GM21619 (cell line): ENCODE measurements at regions not wholly inside any gene's neighbourhood (a gene's known extent, or its start where the extent isn't known, plus 50 kb on each side); places are given as distances from the start of the nearest gene placed in this dataset.

Source experiments
- ATAC-seq: cut with Tn5 transposase; IDR thresholded peaks from one replicate; pipeline ENCODE4 v1.9.1; 2021; ENCODE audit not compliant: unreplicated experiment

DNA sequence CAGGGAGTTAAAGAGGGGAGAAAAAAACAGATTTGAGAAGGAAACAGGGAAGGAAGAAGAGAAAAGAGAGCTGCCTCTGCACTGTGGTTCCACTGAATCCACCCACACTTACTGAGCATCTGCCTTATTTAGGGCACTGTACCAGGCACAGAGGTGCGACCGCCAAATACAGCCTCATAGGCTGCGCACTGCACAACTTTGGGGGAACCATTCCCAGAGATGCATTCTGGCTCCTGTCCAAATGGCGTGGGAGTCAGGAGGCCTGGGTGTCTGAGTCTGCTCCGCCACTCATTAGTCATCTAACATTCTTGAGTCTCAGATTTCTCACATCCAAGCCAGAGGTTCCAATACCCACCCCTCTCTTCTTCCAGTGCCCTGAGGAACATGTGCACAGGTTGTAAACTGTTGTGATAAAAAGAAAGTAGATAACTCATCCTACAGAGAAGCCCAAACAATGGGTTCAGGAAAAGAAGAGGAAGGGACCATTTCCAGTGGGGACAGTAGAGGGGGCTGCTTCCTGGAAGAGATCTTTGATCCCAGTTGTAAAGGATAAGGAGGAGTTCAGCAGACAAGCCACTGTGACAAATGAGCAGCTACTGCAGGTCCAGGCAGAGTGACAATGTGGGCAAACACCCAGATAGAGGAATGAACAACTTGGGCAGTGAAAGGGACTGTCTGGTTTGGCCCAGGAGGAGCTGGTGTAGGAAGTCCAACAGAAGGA is 254.6 kb downstream of the UACA start:
- ATAC-seq, result no peak

DNA sequence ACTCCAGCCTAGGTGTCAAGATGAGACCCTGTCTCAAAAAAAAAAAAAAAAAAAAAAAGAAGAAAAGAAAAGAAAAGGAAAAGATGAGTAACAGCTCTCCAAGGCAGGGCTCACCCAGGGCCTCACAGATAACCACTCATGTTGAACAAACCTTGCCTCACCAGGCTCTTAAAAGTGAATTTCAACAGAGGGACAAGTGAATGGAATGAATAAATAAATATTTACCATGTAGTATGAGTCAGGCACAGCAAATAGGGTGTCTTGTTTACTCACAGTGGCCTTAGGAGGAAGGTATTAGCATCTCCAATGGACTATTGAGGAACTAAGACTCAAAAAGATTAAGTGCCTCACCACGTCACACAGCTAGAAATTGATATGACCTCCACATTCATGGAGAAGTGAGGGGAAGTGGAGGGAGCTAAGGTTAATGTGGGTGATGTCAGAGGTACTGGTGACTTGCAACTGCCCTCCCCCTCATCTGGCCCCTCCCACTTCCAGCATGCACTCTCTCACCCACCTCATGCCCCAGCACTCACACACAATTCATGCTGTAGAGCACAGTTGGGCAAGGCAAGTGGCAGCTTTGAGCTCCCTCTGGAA is 255.5 kb downstream of the UACA start:
- ATAC-seq, result no peak

DNA sequence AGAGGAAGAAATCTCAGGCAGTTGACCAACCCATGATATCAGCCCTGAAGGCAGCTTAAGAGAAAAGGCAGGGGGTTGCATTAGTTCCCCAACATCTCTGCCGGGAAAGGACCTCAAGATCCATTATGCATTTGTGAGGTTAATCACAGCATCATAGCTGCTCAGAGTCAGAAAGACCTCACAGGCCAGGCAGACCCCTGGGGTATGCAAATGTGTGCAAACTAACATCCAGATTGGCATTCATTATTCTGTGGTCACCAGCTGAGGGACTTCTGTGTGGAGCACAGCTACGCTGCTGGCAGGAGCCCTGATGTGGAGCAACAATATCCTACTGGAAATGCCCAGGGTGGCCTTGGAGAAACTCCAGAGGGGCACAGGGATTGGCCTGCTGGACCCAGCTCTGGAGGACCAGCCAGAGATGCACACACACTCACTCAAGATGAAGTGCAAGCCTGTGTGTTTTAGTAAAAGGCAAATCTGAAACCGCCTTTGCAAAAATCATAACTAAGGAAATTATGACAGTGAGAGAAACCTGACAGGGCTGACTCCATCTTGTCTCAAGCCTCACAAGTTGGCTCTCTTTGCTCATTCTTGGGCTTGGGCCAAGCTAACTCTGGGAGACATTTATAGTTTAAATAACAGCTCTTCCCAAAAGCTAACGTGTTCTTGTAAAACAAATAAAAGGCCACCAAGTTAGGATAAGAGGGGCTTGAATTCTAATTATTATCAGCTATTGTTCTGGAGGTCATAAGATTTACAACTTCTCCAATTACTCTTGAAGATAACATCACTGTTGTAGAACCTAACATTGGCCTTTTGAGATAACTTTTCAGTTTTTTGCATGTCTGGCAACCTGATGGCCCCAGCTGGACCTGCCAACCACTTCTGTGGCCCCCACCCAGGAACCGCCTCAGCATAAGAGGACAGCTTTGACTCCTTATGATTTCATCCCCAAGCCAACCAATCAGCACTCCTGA is 257.1 kb downstream of the UACA start:
- ATAC-seq, result no peak

DNA sequence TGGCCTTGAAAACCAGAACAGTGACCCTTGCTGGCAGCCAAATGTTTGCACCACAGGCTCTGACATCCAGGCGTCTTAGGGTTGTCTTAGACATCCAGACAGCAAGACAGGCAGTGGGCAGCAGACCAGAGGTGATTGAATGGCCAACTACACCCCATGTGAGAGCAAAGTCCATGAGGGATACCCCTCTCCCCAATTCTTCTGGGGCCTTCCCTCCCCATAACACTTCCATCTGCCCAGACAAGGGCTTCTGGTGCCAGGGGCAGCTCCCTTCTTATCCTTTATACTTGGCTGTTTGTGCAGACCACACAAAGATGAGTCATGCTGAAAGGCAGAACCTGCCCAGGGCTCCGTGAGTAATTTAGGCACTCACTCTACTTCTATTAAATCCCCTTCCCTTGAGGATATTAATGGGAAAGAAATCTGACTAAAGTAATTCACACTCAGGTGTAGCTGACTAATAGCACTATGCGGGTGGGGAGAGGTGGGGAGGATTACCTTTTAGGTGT is 257.9 kb downstream of the UACA start:
- ATAC-seq, result no peak

DNA sequence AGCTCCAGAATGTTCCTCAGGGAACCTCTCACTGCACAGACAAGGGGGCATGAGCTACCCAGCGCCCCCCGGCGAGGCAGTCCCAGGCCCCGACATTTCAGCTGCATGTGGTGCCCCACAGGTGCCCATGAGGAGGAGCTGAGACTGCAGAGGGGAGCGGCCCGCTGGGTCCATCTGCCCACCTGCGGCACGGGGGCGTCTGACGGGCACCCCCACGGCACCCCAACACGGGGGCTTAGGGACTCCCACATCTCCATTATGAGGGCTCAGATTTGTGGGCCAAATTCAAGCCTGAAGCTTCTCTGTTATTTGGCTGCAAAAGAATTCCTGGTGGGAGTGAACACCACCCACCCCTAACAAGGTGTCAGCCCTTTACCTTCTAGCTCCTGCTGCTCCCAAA is 258.4 kb downstream of the UACA start:
- ATAC-seq, result no peak

DNA sequence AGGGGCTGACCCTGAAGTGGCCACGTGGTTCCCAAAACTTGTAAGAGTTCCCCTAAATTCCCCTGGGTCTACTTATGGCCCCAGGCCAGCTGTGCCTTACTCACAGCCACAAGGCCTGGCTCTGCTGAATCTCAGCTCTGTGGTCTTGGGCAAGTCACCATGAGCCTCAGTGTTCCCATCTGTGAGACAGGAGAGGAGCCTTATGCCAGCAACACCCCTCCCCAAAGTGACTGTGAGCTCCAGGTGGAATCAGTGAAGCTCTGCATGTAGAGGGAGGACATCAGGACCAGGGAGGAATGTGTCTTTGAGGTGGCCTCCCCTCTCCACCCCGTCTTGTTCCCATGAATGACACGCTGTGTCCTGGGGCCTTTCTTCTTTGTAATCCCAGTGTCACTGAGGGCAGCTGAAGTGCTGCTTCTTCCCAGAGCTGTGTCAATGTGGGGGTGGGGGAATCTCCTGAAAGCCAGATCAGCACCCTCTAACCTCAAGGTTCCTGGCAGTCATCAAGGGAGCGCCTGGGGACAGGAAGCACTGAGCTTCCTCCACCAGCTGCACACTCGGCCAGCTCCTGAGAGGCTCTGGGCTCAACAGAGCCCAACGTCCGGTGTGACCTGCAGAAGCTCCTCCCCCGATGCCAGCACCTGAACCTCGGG is 258.9 kb downstream of the UACA start:
- peak; percentile 49 for ATAC-seq

DNA sequence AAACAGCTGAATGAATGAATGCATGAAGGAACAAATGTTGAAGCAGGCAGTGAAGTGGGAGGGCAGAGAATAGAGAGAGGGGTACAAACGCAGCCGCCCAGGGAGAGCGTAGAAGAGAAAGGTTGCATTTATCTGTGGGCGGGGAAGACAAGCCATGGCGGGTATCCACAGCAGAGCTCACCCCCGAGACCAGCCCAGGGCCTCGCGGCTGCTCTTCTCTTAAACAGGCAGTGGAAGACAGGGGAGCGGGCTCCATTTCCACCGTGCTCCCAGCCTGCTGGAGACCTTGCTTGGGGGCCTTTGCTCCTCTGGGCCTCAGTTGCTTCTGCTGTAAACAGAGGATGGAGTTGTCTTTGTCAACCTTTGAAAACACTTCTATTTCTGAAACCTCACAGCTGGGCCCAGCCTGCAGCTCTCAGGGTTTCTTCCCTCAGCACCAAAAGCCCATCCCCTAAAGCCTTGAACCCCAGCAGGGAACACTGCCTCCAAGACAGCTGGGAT is 259.5 kb downstream of the UACA start:
- ATAC-seq, result peak; percentile 1

DNA sequence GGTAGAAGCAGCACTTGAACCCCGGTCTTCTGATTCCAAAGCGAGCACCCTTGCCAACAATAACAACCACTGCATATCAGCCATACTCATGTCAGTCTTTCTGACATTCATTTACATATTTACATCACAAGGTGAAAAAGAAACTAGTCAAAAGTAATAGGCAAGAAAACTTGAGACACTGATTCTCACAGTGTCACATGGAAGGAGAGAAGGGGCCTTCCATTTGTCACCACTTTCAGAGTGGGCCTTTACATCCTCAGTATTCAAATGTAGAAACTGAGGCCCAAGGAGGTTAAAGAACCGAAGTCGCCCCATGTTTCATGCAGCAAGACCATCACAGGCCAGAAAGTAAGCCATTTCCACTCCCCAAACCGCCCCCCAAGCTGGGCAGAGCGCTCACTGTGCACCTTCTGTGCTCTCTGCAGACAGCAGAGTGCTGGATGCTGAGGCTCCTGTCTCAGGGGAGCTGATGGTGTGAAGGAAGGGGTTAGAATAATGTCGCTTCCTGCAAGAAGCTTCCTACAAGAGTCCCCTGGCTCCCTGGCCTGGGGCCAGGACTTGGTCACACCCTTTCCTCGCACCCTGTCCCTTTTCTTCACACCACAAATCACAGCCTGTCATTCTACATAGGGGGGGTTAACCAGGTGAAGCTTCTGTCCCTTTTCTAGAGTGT is 260.1 kb downstream of the UACA start:
- ATAC-seq, result peak; percentile 28

DNA sequence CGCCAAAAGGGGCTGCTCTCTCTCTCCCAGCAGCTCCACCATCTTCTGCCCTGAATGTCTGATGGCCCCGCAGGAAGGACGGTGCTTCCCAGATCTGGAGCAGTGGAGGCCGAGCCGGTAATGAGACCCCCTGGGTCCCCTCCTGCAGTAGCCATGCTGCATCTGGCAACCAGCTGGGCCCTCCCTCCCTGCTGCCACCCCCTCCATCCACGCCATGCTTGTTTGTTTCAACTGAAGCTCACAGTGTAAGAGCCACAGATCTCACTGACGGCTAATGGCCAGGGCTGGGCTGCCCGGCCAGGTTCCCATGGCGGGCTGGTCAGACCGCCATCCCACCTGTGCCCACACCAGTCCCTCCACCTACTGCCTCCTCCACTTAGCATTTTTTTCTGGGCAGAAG is 260.8 kb downstream of the UACA start:
- ATAC-seq, result no peak

DNA sequence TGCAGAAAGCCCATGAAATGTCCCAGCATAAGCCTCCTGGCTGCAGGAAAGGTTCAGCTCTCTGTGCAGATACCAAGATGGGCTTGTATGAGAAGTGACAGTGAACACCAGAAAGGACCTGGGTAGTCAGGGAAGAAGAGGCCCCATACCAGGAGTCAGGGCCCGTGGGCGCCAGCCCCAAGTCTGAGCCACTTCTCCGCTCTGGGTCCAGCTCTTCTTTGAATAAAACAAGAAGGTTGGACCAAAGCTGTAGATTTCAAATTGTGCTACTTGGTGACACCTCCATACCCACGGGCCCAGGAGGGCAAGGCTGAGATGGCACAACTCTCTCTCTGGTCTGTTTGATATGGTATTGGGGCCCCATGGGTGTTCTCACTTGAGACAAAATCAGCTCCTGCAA is 261.5 kb downstream of the UACA start:
- no peak for ATAC-seq

DNA sequence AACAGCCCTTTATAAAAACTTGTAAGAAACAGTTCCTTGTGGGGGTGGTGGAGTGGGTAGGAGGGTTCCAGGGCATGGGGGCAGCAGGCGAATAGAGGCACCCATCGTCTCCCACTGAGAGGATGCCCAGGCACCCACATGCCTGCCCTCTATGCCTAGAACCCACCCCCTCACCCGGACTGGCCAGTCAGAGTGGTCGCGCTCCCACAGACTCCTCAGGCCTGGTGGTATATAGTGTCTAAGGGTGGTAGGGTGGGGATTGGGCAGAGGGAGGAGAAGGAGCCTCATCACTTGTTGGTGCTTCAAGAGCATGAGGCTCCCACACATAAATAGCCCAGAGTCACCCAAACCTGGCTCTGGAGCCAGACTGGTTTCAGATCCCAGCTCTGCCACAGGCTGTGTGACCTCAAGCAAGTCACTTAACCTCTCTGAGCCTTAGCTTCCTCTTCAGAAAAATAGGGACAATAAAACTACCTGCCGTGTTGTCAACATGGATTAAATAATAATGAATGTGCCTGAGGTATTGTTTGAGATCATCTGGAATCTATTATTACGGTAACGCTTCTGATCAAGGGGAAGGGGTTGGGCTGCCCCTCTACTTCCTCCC is 262.1 kb downstream of the UACA start:
- no peak for ATAC-seq

DNA sequence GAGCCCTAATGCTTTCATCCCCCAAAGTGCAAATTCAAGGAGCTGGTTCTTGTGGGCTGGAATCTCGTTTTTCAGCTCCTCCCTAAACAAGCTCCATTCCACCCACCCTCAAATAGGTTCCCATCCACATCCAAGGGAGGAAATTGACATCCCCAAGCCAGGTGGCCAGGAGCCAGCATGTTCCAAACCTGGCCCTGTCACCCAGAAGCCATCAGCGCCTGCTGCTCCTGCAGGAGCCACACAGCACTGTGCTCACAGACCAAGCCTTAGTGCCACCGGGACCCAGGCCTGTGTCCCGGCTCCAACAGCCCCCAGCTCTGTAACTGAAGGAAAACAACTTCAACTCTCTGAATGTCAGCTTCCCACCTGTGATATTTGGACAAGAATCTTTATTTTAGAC is 263.6 kb downstream of the UACA start:
- no peak for ATAC-seq

DNA sequence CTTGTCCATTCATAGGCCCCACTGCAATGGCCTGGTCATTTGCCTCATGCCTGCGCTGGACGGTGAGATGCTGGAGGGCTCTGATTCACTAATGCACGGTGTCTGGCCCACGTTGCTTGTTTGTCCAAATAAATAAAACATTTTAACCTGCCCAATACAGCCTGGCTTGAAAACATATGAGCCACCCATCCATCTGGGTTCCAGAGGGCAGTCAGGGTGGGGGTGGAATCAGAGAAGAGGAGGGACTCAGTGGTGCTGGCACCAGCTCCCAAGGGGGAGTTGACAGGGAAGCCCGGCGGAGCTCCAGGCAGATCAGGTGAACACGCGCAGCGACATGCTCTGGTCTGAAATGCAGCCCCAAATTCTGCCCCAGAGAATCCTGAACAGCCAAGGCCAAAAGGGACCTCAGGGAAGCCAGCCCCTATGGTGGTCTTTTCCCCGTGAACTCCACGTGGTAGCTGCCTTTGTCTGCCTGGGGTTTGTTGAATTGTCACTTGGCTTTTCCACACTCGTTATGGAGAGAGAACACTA is 265.2 kb downstream of the UACA start:
- no peak for ATAC-seq

DNA sequence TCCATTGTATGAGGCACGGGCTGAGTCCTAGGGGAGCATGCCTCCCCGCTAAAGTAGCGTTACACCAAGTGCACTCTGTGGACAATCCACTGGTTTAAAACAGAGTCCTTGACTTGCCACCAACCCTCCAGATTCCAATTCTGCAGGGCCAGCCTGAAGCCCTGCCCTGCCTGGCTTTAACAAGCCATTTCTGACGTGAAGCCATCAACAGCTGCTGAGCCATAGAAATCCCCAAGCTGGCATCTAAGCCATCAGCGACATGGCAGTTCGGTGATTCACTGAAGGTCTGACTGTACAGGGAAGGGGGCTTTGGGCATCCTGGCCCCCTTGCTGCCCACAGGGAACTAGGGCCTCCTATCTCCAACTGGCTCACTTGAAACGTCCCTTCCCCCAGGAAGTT is 265.7 kb downstream of the UACA start:
- ATAC-seq, result no peak

DNA sequence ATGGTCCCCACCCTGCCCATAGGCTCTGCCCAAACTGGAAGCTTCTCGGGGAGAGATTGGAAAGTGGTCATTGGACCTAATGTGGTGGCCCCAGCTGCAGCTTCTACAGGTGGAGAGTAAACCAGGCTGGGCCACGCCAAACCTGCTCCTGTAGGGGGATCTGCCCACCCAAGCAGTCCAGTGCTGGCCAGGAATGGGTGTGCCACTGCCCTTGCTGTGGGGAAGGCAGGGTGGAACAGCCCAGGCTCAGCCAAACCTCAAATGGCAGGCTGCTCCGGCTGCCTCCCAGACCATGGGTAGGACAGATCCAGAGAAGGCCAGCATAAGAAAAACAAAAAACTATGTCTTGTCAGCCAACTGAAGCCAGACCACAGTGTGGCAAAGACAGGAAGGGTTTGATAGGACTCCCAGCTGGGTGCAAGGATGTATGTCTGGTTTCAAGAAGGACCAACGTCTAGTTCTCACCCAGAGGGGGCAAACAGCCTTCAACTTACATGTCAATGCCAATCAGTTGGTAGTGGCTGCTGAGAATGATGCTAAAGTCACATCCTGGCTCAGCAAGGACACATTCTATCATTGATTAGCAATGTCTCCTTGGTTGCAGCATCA is 267.3 kb downstream of the UACA start:
- no peak for ATAC-seq

DNA sequence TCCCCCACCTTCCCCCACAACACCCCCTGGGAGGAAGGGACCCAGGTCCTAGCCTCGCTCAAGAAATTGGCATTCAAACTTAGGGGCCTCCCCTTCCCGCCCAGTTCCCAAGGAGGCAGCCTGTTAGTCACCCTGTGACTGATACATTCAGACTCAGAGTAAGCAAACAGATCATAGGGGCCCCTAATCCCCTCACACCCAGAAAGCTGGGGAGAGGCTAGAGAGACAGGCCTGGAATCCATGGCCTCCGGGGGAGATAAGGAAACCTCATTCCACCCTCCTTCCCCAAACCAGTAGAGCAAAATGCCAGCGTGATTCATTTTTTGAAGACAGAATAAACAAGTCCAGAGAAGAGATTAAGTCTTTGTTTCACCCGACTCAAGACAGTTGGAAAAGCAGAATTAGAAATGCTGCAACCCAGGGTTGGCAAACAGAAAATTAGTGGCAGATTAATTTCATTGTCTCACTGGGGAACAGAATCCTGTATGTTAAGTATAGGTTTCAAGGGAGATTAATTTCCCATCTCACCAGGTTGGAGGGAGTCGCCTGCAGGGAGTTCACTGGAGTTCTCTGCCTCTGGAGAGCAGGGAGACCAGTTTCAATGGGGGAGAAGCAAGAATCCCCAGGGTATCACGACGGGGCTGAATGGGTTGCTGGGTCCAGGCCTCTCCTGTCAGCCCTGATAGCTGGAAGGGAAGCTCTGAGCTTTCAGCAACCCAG is 268.3 kb downstream of the UACA start:
- peak; percentile 32 for ATAC-seq

DNA sequence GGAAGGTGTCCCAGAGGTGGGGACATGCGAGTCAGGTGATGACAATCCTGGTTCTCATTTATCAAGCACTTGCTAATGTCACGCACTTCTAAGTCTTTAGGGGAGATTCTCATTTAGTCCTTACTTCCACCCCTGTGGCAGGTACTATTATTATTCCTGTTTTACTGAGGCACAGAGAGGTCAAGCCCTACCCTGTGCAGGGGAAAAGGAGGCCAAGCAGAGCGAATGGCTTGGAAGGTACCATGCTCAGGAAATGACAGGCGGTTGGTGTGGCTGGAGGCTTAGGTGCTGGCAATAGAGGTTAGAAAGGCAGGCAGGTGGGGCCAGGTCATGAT is 268.9 kb downstream of the UACA start:
- ATAC-seq, result no peak

DNA sequence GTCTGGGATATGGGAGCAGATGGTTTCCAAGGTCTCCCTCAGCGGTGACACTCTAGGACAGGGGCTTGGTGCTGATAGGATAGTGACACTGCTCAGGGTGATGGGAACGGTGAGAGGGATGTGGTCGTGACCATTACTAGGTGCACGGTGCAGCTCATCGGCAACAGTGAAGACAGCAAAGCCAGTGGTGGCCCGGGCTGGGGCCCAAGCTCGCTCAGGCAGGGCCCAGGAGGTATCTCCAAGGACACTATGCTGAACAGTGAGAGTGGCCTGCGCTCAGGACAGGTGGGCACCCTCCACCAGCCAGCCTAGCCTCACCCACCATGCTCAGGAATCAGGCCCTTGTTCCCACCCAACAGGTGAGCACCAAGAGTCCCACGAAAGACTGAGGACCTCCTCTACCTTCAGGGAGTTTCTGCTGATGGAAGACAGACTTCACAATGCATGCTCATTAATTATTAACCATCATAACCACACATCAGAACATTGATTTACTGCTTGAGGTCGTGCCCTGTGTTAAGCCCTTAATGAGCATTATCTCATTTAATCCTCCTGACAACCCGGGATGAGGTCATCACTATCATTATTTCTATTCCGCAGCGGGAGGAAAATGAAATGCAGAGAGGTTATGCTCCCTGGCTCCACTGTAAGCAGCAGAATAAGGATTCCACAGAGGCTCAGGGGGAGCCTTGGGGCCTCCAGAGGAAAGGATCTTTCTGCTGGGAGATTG is 269.4 kb downstream of the UACA start:
- ATAC-seq, result no peak
